HG02571 (cell line): ENCODE measurements at regions not wholly inside any gene's neighbourhood (a gene's known extent, or its start where the extent isn't known, plus 50 kb on each side); places are given as distances from the start of the nearest gene placed in this dataset.

Experiments
- ATAC-seq: cut with Tn5 transposase; IDR thresholded peaks from one replicate; pipeline ENCODE4 v1.9.1; 2021; ENCODE audit warnings: mild to moderate bottlenecking, moderate library complexity; ENCODE audit not compliant: unreplicated experiment

- ATAC-seq: no peak
Measured at GRCh38 chr5:141800617-141801016, 77.6 kb downstream of the PCDH1 start.

GRCh38 chr5:141799507-141800167 lies 78.6 kb downstream of the PCDH1 start:
- ATAC-seq: no peak

GRCh38 chr5:141797425-141797824 lies 80.8 kb downstream of the PCDH1 start:
- ATAC-seq: no peak

- ATAC-seq: no peak
Measured at GRCh38 chr5:141795421-141795820, 82.8 kb downstream of the PCDH1 start.

GRCh38 chr5:141793881-141794280 lies 84.3 kb downstream of the PCDH1 start:
- ATAC-seq: no peak

- no peak for ATAC-seq
Measured at GRCh38 chr5:141793403-141793802, 84.8 kb downstream of the PCDH1 start.

GRCh38 chr5:141790630-141791029 lies 87.6 kb downstream of the PCDH1 start:
- ATAC-seq: no peak

GRCh38 chr5:141789330-141789729 lies 88.9 kb downstream of the PCDH1 start:
- no peak for ATAC-seq

- ATAC-seq: no peak
Measured at GRCh38 chr5:141788296-141788970, 89.8 kb downstream of the PCDH1 start.

GRCh38 chr5:141787376-141787775 lies 90.8 kb downstream of the PCDH1 start:
- no peak for ATAC-seq

GRCh38 chr5:141786700-141787099 lies 91.5 kb downstream of the PCDH1 start:
- no peak for ATAC-seq

- no peak for ATAC-seq
Measured at GRCh38 chr5:141785711-141786110, 92.5 kb downstream of the PCDH1 start.

GRCh38 chr5:141785135-141785534 lies 93.1 kb downstream of the PCDH1 start:
- ATAC-seq: no peak

- no peak for ATAC-seq
Measured at GRCh38 chr5:141784529-141784928, 93.7 kb downstream of the PCDH1 start.

GRCh38 chr5:141783947-141784296 lies 94.3 kb downstream of the PCDH1 start:
- ATAC-seq: no peak

- ATAC-seq: no peak
Measured at GRCh38 chr5:141783005-141783946, 94.9 kb downstream of the PCDH1 start.

- ATAC-seq: no peak
Measured at GRCh38 chr5:141781910-141782309, 96.3 kb downstream of the PCDH1 start.

GRCh38 chr5:141780952-141781781 lies 97.0 kb downstream of the PCDH1 start:
- ATAC-seq: no peak

- ATAC-seq: no peak
Measured at GRCh38 chr5:141780240-141780951, 97.8 kb downstream of the PCDH1 start.

GRCh38 chr5:141779503-141779973 lies 97.5 kb upstream of the ARAP3 start:
- no peak for ATAC-seq
